ENCODE measurements at regions not wholly inside any gene's neighbourhood (a gene's known extent, or its start where the extent isn't known, plus 50 kb on each side); places are given as distances from the start of the nearest gene placed in this dataset.
A peak's percentile ranks its signal among the peaks of the same experiment; 100 is the strongest.

DNA sequence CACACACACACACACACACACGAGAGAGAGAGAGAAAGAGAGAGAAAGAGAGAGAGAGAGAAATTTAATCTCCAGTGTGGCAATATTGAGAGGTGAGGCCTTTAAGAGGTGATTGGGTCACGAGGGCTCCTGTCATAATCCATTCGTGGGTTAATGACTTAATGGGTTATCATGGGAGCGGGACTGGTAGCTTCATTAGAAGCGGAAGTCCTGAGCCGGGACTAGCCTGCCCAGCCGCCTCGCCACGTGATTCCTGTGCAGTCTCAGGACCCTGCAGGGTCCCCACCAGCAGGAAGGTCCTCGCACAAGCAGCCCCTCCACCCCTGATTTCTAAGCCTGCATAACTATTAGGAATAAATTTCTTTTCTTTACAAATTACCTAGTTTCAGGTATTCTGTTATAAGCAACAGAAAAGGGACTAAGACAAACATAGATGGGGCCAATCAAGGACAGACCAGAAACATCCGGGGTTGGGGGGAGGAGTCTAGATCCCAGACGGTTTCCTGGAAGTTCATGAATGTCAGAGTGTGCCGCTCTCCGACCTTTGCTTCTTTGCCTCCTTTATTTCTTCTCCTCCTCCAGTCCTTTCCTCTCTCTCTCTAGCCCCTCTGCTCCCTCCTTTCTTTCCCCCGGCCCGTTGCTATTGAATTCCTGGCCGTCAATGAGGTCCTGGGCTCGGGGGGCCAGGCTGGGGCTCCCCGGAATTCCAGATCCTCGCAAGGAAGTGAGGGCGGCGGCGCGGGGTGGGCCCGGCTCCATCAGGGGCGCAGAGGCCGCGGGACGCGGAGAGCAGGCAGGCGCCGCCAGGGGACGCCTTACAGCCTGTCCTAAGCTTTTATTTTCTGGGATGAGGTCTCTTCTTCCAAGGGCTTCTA lies 146.8 kb downstream of the CYP26A1 start:
- Histone ChIP-seq H3K27me3 (no peaks in the 10 kb centered on the region), H3K27ac (no peak overlapping the region), H3K36me3 (no peaks in the 10 kb centered on the region), H3K4me3 (no peak overlapping the region), H3K4me1 (ENCODE audit: low read depth) (peaks cover 7% of the 10 kb centered on the region), H3K9me3 (ENCODE audit: low read depth) (no peaks in the 10 kb centered on the region)
- TF ChIP-seq, protein P1, sequence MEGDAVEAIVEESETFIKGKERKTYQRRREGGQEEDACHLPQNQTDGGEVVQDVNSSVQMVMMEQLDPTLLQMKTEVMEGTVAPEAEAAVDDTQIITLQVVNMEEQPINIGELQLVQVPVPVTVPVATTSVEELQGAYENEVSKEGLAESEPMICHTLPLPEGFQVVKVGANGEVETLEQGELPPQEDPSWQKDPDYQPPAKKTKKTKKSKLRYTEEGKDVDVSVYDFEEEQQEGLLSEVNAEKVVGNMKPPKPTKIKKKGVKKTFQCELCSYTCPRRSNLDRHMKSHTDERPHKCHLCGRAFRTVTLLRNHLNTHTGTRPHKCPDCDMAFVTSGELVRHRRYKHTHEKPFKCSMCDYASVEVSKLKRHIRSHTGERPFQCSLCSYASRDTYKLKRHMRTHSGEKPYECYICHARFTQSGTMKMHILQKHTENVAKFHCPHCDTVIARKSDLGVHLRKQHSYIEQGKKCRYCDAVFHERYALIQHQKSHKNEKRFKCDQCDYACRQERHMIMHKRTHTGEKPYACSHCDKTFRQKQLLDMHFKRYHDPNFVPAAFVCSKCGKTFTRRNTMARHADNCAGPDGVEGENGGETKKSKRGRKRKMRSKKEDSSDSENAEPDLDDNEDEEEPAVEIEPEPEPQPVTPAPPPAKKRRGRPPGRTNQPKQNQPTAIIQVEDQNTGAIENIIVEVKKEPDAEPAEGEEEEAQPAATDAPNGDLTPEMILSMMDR (IDR thresholded peaks at IDR 0.05; ENCODE audit: low read depth, low read length), result no peak
- no peak for DNase-seq (ENCODE audit: low read depth in 1 of 2, low spot score in 1 of 2)

DNA sequence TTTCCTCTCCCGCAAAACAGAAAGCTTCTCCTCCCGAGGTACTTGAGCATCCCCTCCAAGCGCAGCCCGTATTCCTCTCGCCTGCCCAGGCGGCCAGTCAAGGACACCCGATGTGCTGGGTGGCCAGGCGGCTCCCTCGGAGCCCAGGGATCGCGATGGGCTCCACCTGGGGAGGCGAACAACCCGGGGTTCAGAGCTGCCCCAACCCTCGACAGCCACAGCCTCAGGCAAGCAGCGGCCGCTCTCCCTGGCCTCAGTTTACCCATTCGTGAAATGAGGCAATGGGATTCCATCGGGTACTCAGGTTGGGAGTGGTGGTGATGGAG lies 147.4 kb downstream of the CYP26A1 start:
- no peak overlapping the region for H3K4me3 ChIP-seq
- TF ChIP-seq, protein P1 (IDR thresholded peaks at IDR 0.05; ENCODE audit: low read depth, low read length), result no peak

DNA sequence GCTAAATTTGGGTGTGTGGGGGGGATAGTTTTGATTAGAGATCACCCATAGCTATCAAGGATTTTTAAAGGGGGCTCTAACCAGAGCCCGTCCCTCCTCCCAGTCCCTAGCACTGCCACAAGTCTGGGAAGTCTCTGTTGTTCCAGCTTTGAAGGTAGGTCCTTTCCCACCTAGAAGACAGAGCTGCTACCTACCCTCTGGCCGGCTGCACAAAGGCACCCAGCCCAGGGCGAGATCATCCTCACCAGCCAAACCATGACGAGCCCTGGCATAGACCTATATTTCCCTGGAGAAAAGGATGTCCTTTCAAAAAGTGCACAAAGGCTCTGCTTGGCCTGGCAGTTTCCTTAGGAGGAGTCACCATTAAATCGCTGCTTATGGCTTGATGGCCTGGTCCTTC lies 147.8 kb downstream of the CYP26A1 start:
- Histone ChIP-seq H3K4me1 (ENCODE audit: low read depth) (peaks cover 7% of the 10 kb centered on the region), H3K36me3 (no peaks in the 10 kb centered on the region), H3K4me3 (no peak overlapping the region), H3K9me3 (ENCODE audit: low read depth) (no peaks in the 10 kb centered on the region), H3K27me3 (no peaks in the 10 kb centered on the region), H3K27ac (no peak overlapping the region)
- DNase-seq (ENCODE audit: low read depth in 1 of 2, low spot score in 1 of 2), result no peak
- TF ChIP-seq, protein P1 (IDR thresholded peaks at IDR 0.05; ENCODE audit: low read depth, low read length), result no peak

More for the DNA sequence above, 147.4 kb downstream of the CYP26A1 start:
- Histone ChIP-seq H3K36me3 (no peaks in the 10 kb centered on the region), H3K27ac (no peak overlapping the region), H3K4me1 (ENCODE audit: low read depth) (peaks cover 7% of the 10 kb centered on the region), H3K27me3 (no peaks in the 10 kb centered on the region), H3K9me3 (ENCODE audit: low read depth) (no peaks in the 10 kb centered on the region)
- DNase-seq (ENCODE audit: low read depth in 1 of 2, low spot score in 1 of 2), result no peak

DNA sequence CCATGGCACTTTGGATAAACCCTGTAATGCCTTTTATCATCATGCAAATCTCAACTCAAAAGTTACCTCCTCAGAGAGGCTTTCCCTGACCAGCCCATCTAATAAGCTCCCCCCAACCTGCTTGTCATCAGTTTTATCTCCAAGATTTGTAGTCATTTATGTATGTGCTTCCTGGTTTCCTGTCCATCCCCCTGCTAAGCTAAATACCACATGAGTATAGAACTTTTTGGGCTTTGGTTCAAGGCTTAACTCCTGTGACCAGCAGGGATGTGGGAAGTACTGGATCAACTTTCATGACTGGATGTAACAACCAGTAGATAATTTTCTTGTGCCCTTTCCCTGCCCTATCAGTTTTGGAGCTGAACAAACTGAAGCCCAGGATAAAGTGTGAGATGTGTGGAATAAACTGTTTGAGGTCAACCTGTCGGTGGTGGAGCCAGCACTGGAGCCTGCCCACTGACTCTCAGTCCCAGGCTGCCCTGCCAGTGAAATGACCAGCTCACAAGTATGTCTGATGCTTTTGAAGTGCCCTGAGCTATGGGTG lies 148.6 kb downstream of the CYP26A1 start:
- H3K27ac ChIP-seq, result no peak overlapping the region
- H3K4me1 ChIP-seq (ENCODE audit: low read depth), result peaks cover 7% of the 10 kb centered on the region
- peak in 1 of 2 donors; percentile 18 for DNase-seq (ENCODE audit: low read depth in 1 of 2, low spot score in 1 of 2)
- no peaks in the 10 kb centered on the region for H3K36me3 ChIP-seq
- H3K4me3 ChIP-seq, result no peak overlapping the region
- H3K27me3 ChIP-seq, result no peaks in the 10 kb centered on the region
- TF ChIP-seq, protein P1 (IDR thresholded peaks at IDR 0.05; ENCODE audit: low read depth, low read length), result no peak
- no peaks in the 10 kb centered on the region for H3K9me3 ChIP-seq (ENCODE audit: low read depth)

DNA sequence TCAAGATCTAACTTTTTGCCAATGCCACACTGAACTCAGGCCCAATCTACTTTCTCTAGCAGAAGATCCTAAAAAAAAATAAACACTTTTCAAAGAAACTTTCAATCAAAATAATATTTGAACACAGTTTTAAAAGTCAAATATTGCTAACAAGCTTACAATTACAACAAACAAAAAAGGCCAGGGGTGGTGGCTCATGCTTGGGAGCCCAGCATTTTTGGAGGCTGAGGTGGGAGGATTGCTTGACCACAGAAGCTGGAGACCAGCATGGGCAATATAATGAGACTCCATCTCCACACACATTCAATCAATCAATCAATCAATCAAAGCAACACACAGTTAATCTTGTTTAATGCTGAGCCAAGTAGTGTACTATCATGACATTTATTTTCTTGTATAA lies 149.2 kb downstream of the CYP26A1 start:
- H3K4me1 ChIP-seq (ENCODE audit: low read depth), result peaks cover 7% of the 10 kb centered on the region
- no peak overlapping the region for H3K4me3 ChIP-seq
- no peak for DNase-seq (ENCODE audit: low read depth in 1 of 2, low spot score in 1 of 2)
- H3K36me3 ChIP-seq, result no peaks in the 10 kb centered on the region
- H3K27me3 ChIP-seq, result no peaks in the 10 kb centered on the region
- no peaks in the 10 kb centered on the region for H3K9me3 ChIP-seq (ENCODE audit: low read depth)
- no peak overlapping the region for H3K27ac ChIP-seq
- TF ChIP-seq, protein P1 (IDR thresholded peaks at IDR 0.05; ENCODE audit: low read depth, low read length), result no peak

Measured in cardiac muscle cell (in vitro differentiated cells and primary cell).